H9 (cell line): ENCODE measurements at regions not wholly inside any gene's neighbourhood (a gene's known extent, or its start where the extent isn't known, plus 50 kb on each side); places are given as distances from the start of the nearest gene placed in this dataset.

Experiments used
- DNase-seq: peaks from one replicate; pipeline ENCODE4 v3.0.0-alpha.2; 2017
- H2AFZ ChIP-seq: one replicate; pipeline ENCODE4 v1.6.1; 2013; ENCODE audit warnings: mild to moderate bottlenecking, low read length, control low read depth, moderate library complexity
- H2AK5ac ChIP-seq: 2 replicates; pipeline ENCODE4 v1.6.1; 2013; ENCODE audit warnings: low read length, control low read depth, mixed read lengths; ENCODE audit not compliant: insufficient read length
- H2BK120ac ChIP-seq: one replicate; pipeline ENCODE4 v1.6.1; 2013; ENCODE audit warnings: low read depth, mild to moderate bottlenecking, low read length, control low read depth, inconsistent platforms; ENCODE audit not compliant: poor library complexity, severe bottlenecking
- H2BK12ac ChIP-seq: 2 replicates; pipeline ENCODE4 v1.6.1; 2013; ENCODE audit warnings: low read length, control low read depth, mixed read lengths, low read depth; ENCODE audit not compliant: insufficient read length
- H2BK15ac ChIP-seq: 2 replicates; pipeline ENCODE4 v1.6.1; 2013; ENCODE audit warnings: low read depth, low read length, control low read depth
- H2BK20ac ChIP-seq: one replicate; pipeline ENCODE4 v1.6.1; 2013; ENCODE audit warnings: low read depth, mild to moderate bottlenecking, low read length, control low read depth, inconsistent platforms; ENCODE audit not compliant: poor library complexity, severe bottlenecking
- H2BK5ac ChIP-seq: 2 replicates; pipeline ENCODE4 v1.6.1; 2013; ENCODE audit warnings: low read length, control low read depth, mixed read lengths; ENCODE audit not compliant: insufficient read length
- H3K14ac ChIP-seq: 2 replicates; pipeline ENCODE4 v1.6.1; 2013; ENCODE audit warnings: low read length, control low read depth; ENCODE audit not compliant: insufficient read depth
- H3K18ac ChIP-seq: 2 replicates; pipeline ENCODE4 v1.6.1; 2013; ENCODE audit warnings: low read depth, mild to moderate bottlenecking, mixed read lengths, low read length, control low read depth; ENCODE audit not compliant: insufficient read length
- H3K23ac ChIP-seq: 2 replicates; pipeline ENCODE4 v1.6.1; 2013; ENCODE audit warnings: low read length, control low read depth, mixed read lengths, low read depth; ENCODE audit not compliant: insufficient read length
- H3K23me2 ChIP-seq: 2 replicates; pipeline ENCODE4 v1.6.1; 2013; ENCODE audit warnings: low read depth, mild to moderate bottlenecking, mixed read lengths, low read length, control low read depth; ENCODE audit not compliant: insufficient read length, poor library complexity, severe bottlenecking
- H3K27ac ChIP-seq: 2 replicates; pipeline ENCODE4 v1.5.1; 2013; ENCODE audit warnings: low read length, control low read depth, mixed read lengths, low read depth; ENCODE audit not compliant: insufficient read length
- H3K27me3 ChIP-seq: 2 replicates; pipeline ENCODE4 v1.6.1; 2013; ENCODE audit warnings: low read length, control low read depth, inconsistent platforms; ENCODE audit not compliant: insufficient read depth
- H3K4ac ChIP-seq: 2 replicates; pipeline ENCODE4 v1.6.1; 2013; ENCODE audit warnings: low read depth, mild to moderate bottlenecking, control low read depth, inconsistent platforms, low read length, moderate library complexity
- H3K4me1 ChIP-seq: 2 replicates; pipeline ENCODE4 v1.6.1; 2013; ENCODE audit warnings: low read length, control low read depth, inconsistent platforms; ENCODE audit not compliant: insufficient read depth
- H3K4me2 ChIP-seq: 2 replicates; pipeline ENCODE4 v1.6.1; 2013; ENCODE audit warnings: low read length, control low read depth, mixed read lengths; ENCODE audit not compliant: insufficient read length, insufficient read depth
- H3K56ac ChIP-seq: 2 replicates; pipeline ENCODE4 v1.6.1; 2013; ENCODE audit warnings: low read depth, mild to moderate bottlenecking, mixed read lengths, low read length, control low read depth; ENCODE audit not compliant: insufficient read length
- H3K79me1 ChIP-seq: 2 replicates; pipeline ENCODE4 v1.6.1; 2013; ENCODE audit warnings: low read depth, mild to moderate bottlenecking, moderate library complexity, low read length, control low read depth, inconsistent platforms; ENCODE audit not compliant: insufficient read depth, poor library complexity, severe bottlenecking
- H3K79me2 ChIP-seq: 2 replicates; pipeline ENCODE4 v1.6.1; 2013; ENCODE audit warnings: low read length, control low read depth, inconsistent platforms; ENCODE audit not compliant: insufficient read depth
- H3K9ac ChIP-seq: 2 replicates; pipeline ENCODE4 v1.6.1; 2013; ENCODE audit warnings: low read length, control low read depth, mixed read lengths; ENCODE audit not compliant: insufficient read length; ENCODE audit errors: extremely low read depth
- H3K9me3 ChIP-seq: one replicate; pipeline ENCODE4 v1.6.1; 2013; ENCODE audit warnings: low read depth, low read length, inconsistent platforms; ENCODE audit not compliant: control insufficient read depth
- H3T11ph ChIP-seq: one replicate; pipeline ENCODE4 v1.6.1; 2013; ENCODE audit warnings: mild to moderate bottlenecking, low read length, control low read depth, inconsistent platforms
- H4K20me1 ChIP-seq: one replicate; pipeline ENCODE4 v1.6.1; 2013; ENCODE audit not compliant: control insufficient read depth, insufficient read length, insufficient read depth
- H4K5ac ChIP-seq: 2 replicates; pipeline ENCODE4 v1.6.1; 2013; ENCODE audit warnings: low read depth, mild to moderate bottlenecking, mixed read lengths, low read length, control low read depth; ENCODE audit not compliant: insufficient read length
- H4K8ac ChIP-seq: replicated peaks from 2 replicates; pipeline ENCODE4 v1.6.1; 2013; ENCODE audit warnings: low read length, control low read depth, mixed read lengths, low read depth; ENCODE audit not compliant: insufficient read length
- H4K91ac ChIP-seq: 2 replicates; pipeline ENCODE4 v1.6.1; 2013; ENCODE audit warnings: low read depth, mild to moderate bottlenecking, moderate library complexity, mixed read lengths, low read length, control low read depth; ENCODE audit not compliant: insufficient read length
- H3K27ac Mint-ChIP-seq, 3 experiments: 2 replicates in 2 of 3; 3 replicates in 1 of 3; pipeline ENCODE4 v1.8.0; 2020 to 2021; ENCODE audit warnings: mixed read lengths in 3 of 3, mild to moderate bottlenecking in 1 of 3, moderate library complexity in 1 of 3
- H3K27me3 Mint-ChIP-seq: 2 replicates; pipeline ENCODE4 v1.8.0; 2021; ENCODE audit warnings: low read depth, mild to moderate bottlenecking, moderate library complexity, mixed read lengths
- H3K36me3 Mint-ChIP-seq, 3 experiments: 2 replicates in 2 of 3; 3 replicates in 1 of 3; pipeline ENCODE4 v1.8.0; 2020 to 2021; ENCODE audit warnings: low read depth in 3 of 3, mixed read lengths in 3 of 3; ENCODE audit not compliant: insufficient read depth in 1 of 3
- H3K4me1 Mint-ChIP-seq, 2 experiments: 2 replicates each; pipeline ENCODE4 v1.8.0; 2020; ENCODE audit warnings: mixed read lengths in 2 of 2
- H3K4me3 Mint-ChIP-seq, 2 experiments: 2 replicates in 1 of 2; 3 replicates in 1 of 2; pipeline ENCODE4 v1.8.0; 2020 to 2021; ENCODE audit warnings: mild to moderate bottlenecking in 2 of 2, mixed read lengths in 2 of 2, moderate library complexity in 1 of 2
- H3K9me3 Mint-ChIP-seq, 2 experiments: 2 replicates in 1 of 2; 3 replicates in 1 of 2; pipeline ENCODE4 v1.8.0; 2020; ENCODE audit warnings: mild to moderate bottlenecking in 2 of 2, mixed read lengths in 2 of 2, moderate library complexity in 1 of 2
- TF ChIP-seq, protein P1 (sequence below): fragments of 200-600 bp; sonication (generic); conservative IDR thresholded peaks from 3 replicates; pipeline ENCODE4 v1.8.0; 2021; ENCODE audit warnings: antibody characterized with exemption, mild to moderate bottlenecking

DNA sequence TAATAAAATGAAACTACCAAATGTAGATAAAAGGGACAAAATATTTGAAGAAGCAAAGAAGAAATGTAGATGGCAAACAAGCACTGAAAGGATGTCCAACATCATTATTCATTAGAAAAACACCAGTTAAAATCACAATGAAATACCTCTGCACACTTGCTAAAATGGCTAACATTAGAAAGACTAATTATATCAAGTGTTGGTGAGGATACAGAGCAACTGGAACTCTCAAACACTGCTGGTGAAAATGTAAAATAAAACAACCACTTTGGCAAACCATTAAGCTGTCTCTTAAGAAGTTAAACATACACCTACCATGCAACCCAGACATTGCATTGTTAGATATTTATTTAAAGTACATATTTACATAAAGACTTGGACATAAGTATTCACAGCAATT is 138.6 kb upstream of the FGGY start:
- Histone ChIP-seq H3K23ac (no peak overlapping the region), H3K27ac (no peak overlapping the region), H2BK15ac (no peak overlapping the region), H2BK20ac (no peak overlapping the region), H4K8ac (no peak overlapping the region), H3K23me2 (peaks cover 3% of the 10 kb centered on the region), H3K9me3 (no peaks in the 10 kb centered on the region), H3K4me1 (peaks cover 2% of the 10 kb centered on the region; the same call in 1 of the 2 replicates), H3K56ac (no peak overlapping the region), H2AFZ (no peak overlapping the region), H4K91ac (no peak overlapping the region), H3K27me3 (no peaks in the 10 kb centered on the region), H3K4ac (no peak overlapping the region), H3K9ac (no peak overlapping the region), H3K18ac (no peak overlapping the region), H2BK5ac (no peak overlapping the region), H3K79me1 (no peaks in the 10 kb centered on the region), H2BK12ac (no peak overlapping the region), H3K79me2 (no peaks in the 10 kb centered on the region), H3T11ph (no peak overlapping the region), H2BK120ac (no peak overlapping the region), H4K5ac (no peak overlapping the region), H3K4me2 (no peak overlapping the region), H4K20me1 (no peaks in the 10 kb centered on the region), H2AK5ac (no peak overlapping the region), H3K14ac (no peak overlapping the region)
- no peak overlapping the region for H3K27ac Mint-ChIP-seq
- H3K4me3 Mint-ChIP-seq: no peak overlapping the region
- DNase-seq: no peak
- H3K27me3 Mint-ChIP-seq: peaks cover 2% of the 10 kb centered on the region; the same call in 1 of the 2 replicates
- peaks cover 9 to 16% of the 10 kb centered on the region in 2 experiments for H3K9me3 Mint-ChIP-seq
- TF ChIP-seq, protein P1, sequence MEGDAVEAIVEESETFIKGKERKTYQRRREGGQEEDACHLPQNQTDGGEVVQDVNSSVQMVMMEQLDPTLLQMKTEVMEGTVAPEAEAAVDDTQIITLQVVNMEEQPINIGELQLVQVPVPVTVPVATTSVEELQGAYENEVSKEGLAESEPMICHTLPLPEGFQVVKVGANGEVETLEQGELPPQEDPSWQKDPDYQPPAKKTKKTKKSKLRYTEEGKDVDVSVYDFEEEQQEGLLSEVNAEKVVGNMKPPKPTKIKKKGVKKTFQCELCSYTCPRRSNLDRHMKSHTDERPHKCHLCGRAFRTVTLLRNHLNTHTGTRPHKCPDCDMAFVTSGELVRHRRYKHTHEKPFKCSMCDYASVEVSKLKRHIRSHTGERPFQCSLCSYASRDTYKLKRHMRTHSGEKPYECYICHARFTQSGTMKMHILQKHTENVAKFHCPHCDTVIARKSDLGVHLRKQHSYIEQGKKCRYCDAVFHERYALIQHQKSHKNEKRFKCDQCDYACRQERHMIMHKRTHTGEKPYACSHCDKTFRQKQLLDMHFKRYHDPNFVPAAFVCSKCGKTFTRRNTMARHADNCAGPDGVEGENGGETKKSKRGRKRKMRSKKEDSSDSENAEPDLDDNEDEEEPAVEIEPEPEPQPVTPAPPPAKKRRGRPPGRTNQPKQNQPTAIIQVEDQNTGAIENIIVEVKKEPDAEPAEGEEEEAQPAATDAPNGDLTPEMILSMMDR: no peak
- peaks cover 5 to 13% (median 11%) of the 10 kb centered on the region in 3 experiments for H3K36me3 Mint-ChIP-seq
- H3K4me1 Mint-ChIP-seq: peaks cover 21 to 22% of the 10 kb centered on the region in 2 experiments
